Fibroblast of skin of scalp (primary cell): ENCODE measurements at regions not wholly inside any gene's neighbourhood (a gene's known extent, or its start where the extent isn't known, plus 50 kb on each side); places are given as distances from the start of the nearest gene placed in this dataset.
"Not testable (repeated sequence)": the region's sequence is repeated elsewhere in the genome, so short reads cannot be mapped to it uniquely, and the experiment has no call there.

Experiments
- DNase-seq: peaks from one replicate; pipeline ENCODE4 v3.0.0-alpha.2; 2013

- no peak for DNase-seq
These were observed 93.4 kb downstream of the ZFP64 start for GRCh38 chr20:52098186-52098585.

DNA sequence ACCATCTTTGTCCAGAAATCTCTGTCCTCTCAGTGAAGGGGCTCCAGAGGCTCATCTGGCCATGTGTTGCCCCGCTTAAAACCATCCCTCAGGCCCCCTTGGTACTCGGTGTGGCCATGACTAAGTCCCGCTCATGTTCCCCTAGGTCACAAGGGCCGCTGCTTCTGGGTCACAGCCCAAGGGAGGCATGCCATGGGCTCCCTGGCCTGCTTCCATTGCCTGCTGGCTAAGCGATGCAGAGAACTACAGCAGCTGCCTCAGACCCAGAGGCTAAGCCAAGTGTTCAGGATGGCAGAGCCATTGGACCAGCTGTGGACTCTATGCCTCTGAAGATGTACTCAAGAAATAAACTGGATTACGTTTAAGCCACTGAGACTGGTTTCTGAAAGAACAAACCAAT is 95.5 kb downstream of the ZFP64 start:
- no peak for DNase-seq

DNA sequence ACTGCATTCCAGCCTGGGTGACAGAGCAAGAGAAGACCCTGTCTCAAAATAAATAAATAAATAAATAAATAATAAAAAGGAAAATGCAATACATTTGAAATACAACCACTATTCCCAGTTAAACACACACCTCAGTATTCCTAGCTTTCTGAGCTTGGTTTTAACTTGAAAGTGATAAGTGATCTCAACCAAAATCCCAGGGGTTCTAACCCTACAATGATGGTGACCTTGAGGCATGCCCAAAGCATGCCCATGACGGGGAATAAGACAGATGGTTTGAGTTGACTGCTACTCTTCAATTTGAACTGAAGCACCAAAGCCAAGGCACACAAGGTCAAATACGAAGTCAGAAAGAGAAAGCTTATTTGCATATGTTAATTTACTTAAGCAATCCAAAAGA is 96.9 kb downstream of the ZFP64 start:
- no peak for DNase-seq

DNA sequence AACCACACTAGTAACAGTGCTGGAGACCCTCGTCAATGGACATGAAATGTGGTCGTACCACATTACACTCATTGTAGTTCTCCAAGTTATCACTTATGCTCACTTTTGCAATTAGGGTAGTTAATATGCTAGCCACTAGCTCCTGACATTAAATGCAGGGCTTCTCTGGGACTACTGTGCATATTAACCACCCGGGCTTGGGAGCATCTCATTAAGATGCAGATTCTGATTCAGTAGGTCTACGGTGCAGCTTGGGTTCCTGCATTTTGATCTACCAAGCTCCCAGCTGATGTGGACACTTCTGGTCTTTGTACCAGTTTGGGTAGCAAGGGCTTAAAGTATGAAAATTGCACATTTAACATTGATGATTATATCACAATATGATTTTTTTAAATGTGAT is 98.0 kb downstream of the ZFP64 start:
- no peak for DNase-seq

DNA sequence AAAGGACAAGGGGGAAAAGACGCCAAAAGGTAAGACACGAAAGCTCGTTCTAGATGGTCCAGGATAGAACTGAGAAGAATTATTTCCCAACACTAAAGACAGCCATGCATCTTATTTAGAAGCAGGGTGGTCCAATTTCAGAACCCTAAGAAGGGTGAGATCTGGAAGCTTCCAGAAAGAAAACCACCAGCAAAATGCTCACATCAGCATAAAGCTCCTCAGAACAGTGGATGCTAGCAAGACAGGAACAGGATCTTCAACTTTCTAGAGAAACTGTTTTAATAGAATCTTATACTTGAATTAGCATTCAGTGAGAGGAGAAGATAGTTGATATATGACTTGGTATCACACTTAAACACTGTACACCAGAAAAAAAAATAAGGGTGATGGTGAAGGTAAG is 101.5 kb downstream of the ZFP64 start:
- no peak for DNase-seq

- DNase-seq = no peak
These were observed 104.1 kb downstream of the ZFP64 start for GRCh38 chr20:52087471-52087870.

- no peak for DNase-seq
These were observed 104.7 kb downstream of the ZFP64 start for GRCh38 chr20:52086878-52087277.

GRCh38 chr20:52084727-52085126 is 106.9 kb downstream of the ZFP64 start:
- DNase-seq = no peak

- peak; percentile 70 for DNase-seq
These were observed 107.8 kb downstream of the ZFP64 start for GRCh38 chr20:52083627-52084232.

GRCh38 chr20:52082612-52083011 is 109.0 kb downstream of the ZFP64 start:
- no peak for DNase-seq

DNA sequence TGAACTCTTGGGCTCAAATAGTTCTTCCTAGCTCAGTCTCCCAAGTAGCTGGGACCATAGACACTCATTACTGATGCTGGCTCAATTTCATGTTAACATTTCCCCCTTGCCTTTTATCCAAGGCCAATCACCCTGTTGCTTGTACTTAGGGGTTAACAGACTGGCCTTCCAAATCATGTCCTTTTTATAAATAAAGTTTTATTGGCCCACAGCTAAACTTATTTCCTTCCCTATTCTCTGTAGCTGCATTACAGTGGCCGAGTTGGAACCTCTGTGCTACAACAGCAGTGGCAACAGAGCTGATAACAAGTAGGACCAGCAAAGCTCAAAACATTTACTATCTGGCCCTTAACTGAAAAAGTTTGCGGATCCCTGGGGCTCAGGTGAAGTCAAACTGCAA is 109.8 kb downstream of the ZFP64 start:
- DNase-seq = no peak

- no peak for DNase-seq
These were observed 110.5 kb downstream of the ZFP64 start for GRCh38 chr20:52081066-52081465.

- no peak for DNase-seq
These were observed 113.3 kb downstream of the ZFP64 start for GRCh38 chr20:52078289-52078688.

DNA sequence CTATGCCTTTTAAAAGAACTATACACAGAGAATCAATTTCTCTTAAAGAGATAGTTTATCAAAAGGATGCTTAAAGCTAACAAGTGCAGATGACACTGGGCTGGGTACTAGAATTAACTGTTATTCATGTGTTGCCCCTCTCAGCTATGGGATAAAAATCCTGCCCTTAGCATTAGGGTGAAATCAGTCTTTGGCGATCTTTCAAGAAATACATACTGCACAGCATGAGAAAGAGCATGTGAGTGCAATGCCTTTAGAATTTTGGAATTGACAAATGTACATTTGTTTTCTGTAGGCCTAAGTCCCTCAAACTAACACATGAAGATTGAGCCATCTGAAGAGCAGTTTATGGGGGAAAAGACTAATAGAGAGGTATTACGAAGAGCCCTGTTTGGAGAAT is 115.4 kb downstream of the ZFP64 start:
- peak; percentile 76 for DNase-seq

- no peak for DNase-seq
These were observed 116.2 kb downstream of the ZFP64 start for GRCh38 chr20:52075400-52075799.

DNA sequence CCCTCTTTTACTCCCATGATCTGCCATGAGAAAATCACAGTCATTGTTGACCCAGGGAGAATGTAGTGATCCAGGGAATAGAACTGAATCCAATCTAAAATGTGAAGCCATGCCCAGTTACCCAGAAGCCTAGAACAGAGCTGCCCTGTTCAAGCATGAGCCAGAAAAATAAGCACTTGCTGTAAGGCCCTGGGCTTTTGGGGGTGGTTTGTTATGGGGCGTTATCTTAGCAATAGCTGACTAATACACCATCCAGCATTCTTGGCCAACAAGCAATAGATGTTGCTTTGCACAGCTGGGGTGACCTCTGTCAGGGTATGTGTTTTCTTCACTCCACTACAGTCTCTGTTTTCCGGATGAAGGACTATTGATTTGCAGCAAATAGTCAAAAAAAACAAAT is 120.4 kb downstream of the ZFP64 start:
- no peak for DNase-seq

DNA sequence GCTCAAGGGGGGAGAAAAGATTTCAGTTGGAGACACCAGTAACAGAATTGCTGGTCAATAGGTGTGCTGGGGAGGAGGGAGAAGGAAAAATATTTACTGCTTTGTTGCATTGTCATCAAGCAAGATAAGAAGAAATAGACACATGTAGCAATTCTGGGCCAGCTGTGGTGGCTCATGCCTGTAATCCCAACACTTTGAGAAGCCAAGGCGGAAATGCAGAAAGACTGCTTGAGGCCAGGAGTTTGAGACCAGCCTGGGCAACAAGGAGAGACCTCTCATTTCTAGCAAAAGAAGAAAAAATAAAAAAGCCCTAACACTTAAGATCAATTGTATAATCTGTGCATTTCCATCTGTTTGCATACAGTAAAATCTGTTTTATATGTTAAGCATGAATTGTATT is 126.6 kb downstream of the ZFP64 start:
- no peak for DNase-seq

GRCh38 chr20:52062452-52063209 is 128.9 kb downstream of the ZFP64 start:
- no peak for DNase-seq

- DNase-seq = peak; percentile 43
These were observed 130.5 kb downstream of the ZFP64 start for GRCh38 chr20:52060794-52061714.

DNA sequence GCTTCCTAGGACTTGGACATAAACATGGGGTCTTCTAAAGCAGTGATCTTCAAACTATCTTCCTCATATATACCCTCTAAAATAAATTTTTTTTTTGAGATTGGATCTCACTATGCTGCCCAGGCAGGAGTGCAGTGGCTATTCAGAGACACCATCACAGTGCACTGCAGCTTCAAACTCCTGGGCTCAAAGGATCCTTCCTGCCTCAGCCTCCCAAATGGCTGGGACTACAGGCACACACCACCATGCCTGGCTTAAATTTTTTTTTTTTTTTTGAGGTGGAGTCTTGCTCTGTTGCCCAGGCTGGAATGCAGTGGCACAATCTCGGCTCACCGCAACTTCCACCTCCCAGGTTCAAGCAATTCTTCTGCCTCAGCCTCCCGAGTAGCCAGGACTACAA is 134.4 kb downstream of the ZFP64 start:
- not testable (repeated sequence) for DNase-seq

GRCh38 chr20:52056203-52057062 is 135.1 kb downstream of the ZFP64 start:
- peak; percentile 93 for DNase-seq

- DNase-seq = no peak
These were observed 137.5 kb downstream of the ZFP64 start for GRCh38 chr20:52054123-52054522.
